GM19023 (cell line): ENCODE measurements at regions not wholly inside any gene's neighbourhood (a gene's known extent, or its start where the extent isn't known, plus 50 kb on each side); places are given as distances from the start of the nearest gene placed in this dataset.
A peak's percentile ranks its signal among the peaks of the same experiment; 100 is the strongest.
"Not testable (repeated sequence)": the region's sequence is repeated elsewhere in the genome, so short reads cannot be mapped to it uniquely, and the experiment has no call there.

Experiments
- ATAC-seq: cut with Tn5 transposase; IDR thresholded peaks from one replicate; pipeline ENCODE4 v1.9.1; 2021; ENCODE audit warnings: mild to moderate bottlenecking, moderate library complexity; ENCODE audit not compliant: unreplicated experiment

GRCh38 chr16:17944345-17944744, 392.2 kb downstream of the NPIPA8 start:
- ATAC-seq = no peak

- no peak for ATAC-seq
Measured at GRCh38 chr16:17942067-17942466, 394.5 kb downstream of the NPIPA8 start.

- ATAC-seq = no peak
Measured at GRCh38 chr16:17940584-17941364, 395.8 kb downstream of the NPIPA8 start.

- peak; percentile 55 for ATAC-seq
Measured at GRCh38 chr16:17939723-17940122, 396.8 kb downstream of the NPIPA8 start.

GRCh38 chr16:17939122-17939536, 397.4 kb downstream of the NPIPA8 start:
- peak; percentile 43 for ATAC-seq

GRCh38 chr16:17938546-17938945, 398.0 kb downstream of the NPIPA8 start:
- no peak for ATAC-seq

GRCh38 chr16:17936766-17937402, 399.7 kb downstream of the NPIPA8 start:
- ATAC-seq = no peak

- no peak for ATAC-seq
Measured at GRCh38 chr16:17930280-17930679, 406.3 kb downstream of the NPIPA8 start.

GRCh38 chr16:17926866-17927399, 409.6 kb downstream of the NPIPA8 start:
- no peak for ATAC-seq

GRCh38 chr16:17926461-17926860, 410.1 kb downstream of the NPIPA8 start:
- no peak for ATAC-seq

- ATAC-seq = no peak
Measured at GRCh38 chr16:17925761-17926160, 410.8 kb downstream of the NPIPA8 start.

GRCh38 chr16:17921357-17921978, 415.1 kb downstream of the NPIPA8 start:
- ATAC-seq = no peak

GRCh38 chr16:17917316-17918019, 419.1 kb downstream of the NPIPA8 start:
- no peak for ATAC-seq

GRCh38 chr16:17915791-17916190, 420.7 kb downstream of the NPIPA8 start:
- no peak for ATAC-seq

GRCh38 chr16:17914168-17914567, 422.4 kb downstream of the NPIPA8 start:
- no peak for ATAC-seq

- ATAC-seq = not testable (repeated sequence)
Measured at GRCh38 chr16:17911578-17911977, 425.0 kb downstream of the NPIPA8 start.

- ATAC-seq = not testable (repeated sequence)
Measured at GRCh38 chr16:17906626-17907025, 429.9 kb downstream of the NPIPA8 start.

- ATAC-seq = no peak
Measured at GRCh38 chr16:17901309-17901708, 430.5 kb upstream of the XYLT1 start.

GRCh38 chr16:17899141-17899540, 428.4 kb upstream of the XYLT1 start:
- no peak for ATAC-seq

- no peak for ATAC-seq
Measured at GRCh38 chr16:17887963-17888362, 417.2 kb upstream of the XYLT1 start.

GRCh38 chr16:17885659-17886207, 415.0 kb upstream of the XYLT1 start:
- ATAC-seq = no peak
